Fibroblast of skin of right quadriceps (primary cell): ENCODE measurements at regions not wholly inside any gene's neighbourhood (a gene's known extent, or its start where the extent isn't known, plus 50 kb on each side); places are given as distances from the start of the nearest gene placed in this dataset.

ENCODE experiments used
- DNase-seq: peaks from one replicate; pipeline ENCODE4 v3.0.0-alpha.2; 2013

DNA sequence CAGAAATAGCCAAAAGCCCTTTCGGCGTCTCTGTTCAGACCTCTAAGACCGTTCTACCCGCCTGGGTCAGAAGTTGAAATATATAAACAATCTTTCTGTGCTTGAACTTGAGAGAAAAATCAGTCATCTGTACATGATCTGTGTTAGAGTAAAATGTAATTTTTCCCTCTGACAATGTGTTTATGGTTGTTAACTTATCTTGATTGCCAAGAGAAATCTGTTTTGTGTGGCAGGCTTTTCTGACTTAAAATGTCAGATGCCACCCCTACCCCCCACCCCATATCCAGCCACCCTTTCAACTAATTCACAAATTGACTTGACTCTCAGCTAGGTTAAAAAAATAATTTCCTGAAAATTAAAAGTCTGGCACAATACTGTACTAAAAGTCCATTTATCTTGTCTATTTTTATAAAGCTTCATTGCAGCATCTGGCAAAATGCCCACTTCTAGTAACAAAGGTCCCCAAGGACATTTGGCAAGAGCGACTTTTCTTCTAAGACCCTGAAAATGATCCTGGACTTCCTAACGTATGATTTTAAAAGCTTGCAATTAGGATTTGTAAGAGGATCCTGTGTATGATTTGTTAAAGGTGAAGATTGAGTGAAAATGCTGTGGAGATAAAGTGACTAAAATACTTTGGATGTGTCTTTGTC is 304.2 kb downstream of the EPHA4 start:
- DNase-seq, result no peak

DNA sequence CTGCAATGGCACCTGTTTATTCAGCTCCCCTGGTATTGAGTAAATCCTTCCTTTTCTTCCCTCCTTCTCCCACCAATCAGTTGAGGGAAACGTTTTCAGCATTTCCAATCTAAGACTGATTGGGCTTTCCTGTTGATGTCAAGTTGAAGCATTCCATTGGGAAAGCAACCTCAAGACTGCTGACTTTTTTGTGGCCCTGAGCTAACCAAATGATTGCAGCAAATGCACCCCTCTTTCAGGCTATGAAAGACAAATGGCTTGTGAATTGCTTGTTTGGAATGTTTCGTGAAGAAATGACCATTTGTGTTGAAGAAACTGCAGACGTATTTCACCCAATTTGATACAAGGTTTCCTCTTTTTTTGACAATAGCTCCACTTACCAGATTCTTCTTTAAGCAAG is 303.5 kb downstream of the EPHA4 start:
- DNase-seq, result no peak

DNA sequence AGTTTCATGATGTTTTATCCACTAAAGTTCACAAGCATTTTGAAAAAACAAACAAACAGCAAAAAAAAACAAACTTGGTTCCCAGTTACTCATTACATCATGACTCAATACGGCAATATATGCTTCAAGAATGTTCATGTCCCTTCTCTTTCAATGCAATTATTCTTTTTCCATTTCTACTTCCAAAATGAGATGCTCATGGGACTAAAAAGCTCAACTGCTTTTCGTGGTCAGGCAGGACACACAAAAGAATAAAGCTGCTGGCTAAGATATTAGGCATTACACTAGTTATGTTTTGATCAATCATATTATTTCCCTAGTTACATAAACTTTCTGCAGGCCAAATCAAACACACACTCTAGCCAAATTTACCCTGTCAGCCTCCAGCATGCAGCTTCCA is 301.3 kb downstream of the EPHA4 start:
- DNase-seq, result no peak

DNA sequence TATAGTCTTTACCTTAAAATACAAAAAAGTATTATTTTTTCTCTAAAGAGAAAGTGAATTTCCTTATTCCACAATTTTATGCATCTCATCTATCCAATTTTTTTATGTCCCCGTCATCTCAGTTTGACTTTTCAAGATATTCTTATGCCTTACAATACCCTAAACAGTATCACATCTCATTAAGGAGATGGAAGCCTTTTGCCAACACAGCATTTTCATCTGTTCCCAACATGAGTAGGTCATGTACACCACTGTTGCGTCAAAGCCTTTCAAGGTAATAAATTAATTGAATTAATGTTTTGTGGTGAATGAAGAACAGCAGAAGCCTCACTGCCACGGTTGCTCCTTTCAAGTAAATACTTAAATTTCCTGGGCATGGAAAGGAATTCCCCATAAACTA is 299.4 kb downstream of the EPHA4 start:
- no peak for DNase-seq

DNA sequence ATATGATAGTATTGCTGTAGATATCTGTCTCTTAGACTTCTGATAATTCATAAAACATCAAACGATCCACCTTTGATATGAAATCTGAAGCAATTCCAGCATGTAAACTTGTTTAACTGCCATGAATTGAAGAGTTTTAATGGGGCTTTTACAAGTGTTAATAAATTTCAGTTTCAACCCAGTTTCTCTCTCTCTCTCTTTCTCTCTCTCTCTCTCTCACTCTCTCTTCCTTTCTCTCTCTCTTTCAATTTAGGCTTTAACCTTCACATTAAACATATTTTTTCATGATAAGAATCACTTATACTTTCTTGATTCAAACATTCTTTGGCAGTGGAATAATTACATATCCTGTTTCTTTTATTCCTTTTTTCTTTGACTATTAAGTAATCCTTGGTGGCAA is 296.1 kb downstream of the EPHA4 start:
- no peak for DNase-seq

DNA sequence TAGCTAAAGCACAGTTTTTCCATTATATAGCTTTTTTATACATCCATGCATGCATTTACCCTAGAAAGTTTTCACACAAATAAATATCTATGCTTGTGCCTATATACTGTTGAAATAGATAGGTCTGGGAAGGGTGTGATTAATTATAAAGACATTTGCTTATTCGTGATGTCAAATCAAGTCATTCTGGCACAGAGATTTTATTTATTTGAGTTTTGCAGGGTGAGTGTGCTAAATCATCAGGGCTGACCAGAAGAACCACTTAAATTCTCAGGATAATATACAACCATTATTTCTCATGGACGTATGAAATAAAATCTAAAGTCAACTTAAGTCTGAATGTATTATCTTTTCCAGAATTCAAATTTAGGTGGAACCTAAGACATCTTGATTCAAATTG is 295.5 kb downstream of the EPHA4 start:
- no peak for DNase-seq

DNA sequence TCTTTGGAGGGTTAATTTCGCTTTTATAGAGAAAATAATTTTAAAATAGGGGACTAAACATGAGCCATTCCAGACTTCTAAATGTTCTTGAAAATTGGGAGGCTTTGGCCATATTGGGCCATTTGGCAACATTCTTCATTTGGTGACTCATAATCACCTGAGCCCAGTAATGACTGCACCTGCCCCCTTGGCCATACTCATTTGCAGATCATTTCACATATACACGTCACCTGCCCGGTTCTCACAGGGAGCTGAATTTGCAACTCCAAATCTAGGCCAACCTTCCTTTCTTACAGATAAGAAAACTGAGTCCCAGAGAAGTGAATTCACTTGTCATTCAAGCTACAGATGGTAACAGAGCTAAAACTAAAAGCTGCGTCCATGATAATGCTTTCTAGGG is 289.7 kb downstream of the EPHA4 start:
- no peak for DNase-seq

DNA sequence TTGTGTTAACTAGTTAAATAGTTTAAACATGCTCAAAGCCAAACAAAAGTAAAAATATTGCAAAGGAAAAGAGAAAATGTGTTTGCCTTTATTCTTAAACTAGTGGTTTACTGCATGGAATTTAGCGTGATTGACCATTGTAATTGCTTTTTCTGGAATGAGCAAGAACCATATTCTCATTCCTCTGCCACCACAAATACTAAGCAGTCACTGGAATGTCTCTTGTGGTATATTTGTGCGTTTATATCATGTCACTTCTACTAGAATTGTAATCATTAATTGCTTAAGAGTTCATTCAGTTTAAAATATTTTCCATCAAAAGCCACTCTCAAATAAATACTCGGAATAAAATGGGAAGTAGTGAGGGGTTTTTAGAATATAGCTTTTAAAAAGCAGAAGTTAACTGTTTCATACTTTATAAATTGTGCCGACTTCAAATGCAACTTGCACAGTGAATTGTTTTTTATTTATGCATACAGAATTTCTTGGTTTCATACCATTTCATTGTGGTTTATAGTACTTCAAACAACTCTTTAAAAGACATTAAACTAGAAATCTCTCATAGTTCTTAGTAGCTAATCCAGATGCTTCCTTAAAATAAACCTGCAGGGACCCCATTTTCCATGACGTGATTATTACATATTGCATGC is 288.1 kb downstream of the EPHA4 start:
- DNase-seq, result peak; percentile 88

DNA sequence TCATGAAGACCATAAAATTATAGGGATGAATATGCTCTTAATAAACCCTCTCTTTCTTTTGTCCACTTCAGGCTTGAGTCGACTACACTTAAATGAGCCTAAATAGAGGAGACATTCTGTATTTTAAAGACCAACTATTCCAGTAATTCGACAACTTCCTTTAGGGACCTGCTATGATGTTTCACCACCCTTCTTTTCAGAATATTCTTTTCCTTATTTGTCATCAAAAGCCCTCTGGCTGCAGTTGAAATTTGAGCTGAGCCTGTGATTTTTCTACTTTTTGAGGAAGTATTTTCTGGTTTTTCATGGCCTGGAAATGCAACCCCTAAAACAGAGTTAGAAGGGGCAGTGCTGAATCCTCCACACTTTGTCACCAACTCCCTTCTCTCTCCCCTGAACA is 287.0 kb downstream of the EPHA4 start:
- peak; percentile 30 for DNase-seq

DNA sequence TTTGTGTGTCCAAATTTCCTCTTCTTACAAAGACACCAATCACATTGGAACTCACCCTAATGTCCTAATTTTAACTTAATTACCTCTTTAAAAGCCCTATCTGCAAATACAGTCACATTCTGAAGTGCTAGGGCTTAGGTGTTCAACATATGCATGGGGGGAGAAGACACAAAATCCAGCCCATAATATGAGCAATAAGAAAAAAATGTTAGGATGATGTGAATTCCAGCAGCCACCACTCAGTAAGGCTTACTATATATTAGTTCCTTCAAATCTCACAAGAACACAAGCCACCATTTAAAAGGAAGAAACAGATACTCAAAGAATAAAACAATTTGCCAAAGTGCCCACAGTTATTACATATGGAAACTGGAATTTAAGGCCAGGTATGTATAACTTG is 285.7 kb downstream of the EPHA4 start:
- DNase-seq, result peak; percentile 40

DNA sequence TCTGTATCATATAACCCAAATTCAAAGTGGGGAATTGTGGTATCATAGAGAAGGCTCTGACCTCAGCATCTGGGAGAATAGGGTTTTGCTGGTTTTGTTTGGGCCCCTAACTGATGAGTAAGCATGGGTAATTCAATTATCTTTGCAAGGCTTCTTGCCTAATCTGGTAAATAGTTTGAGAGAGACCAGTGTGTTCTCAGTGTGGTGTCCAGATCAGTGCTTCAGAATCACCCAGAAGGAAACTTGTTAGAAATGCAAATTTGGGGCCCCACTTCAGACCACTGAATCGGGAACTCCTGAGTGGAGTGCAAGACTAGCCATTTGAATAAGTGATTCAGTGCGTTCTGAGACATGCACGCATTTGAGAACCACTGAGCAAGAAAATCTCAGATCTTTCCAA is 282.7 kb downstream of the EPHA4 start:
- DNase-seq, result peak; percentile 59

DNA sequence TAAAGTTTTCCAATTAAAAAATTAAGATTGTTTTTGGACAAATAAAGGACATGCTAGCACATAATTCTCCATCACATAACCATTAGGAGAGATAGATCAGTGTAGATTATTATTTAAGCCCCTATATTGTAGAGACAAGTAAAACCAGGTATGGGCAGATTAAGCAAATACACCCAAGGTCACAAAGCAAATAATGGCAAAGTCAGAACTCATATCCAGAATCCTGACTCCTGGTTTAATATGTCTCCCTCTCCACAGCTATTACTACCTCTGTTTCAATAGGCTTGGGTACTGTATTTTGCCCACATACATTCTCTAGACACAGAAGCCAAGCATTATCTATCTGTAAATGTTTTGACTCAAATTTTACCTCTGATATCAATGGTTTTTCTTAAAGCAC is 282.3 kb downstream of the EPHA4 start:
- no peak for DNase-seq

DNA sequence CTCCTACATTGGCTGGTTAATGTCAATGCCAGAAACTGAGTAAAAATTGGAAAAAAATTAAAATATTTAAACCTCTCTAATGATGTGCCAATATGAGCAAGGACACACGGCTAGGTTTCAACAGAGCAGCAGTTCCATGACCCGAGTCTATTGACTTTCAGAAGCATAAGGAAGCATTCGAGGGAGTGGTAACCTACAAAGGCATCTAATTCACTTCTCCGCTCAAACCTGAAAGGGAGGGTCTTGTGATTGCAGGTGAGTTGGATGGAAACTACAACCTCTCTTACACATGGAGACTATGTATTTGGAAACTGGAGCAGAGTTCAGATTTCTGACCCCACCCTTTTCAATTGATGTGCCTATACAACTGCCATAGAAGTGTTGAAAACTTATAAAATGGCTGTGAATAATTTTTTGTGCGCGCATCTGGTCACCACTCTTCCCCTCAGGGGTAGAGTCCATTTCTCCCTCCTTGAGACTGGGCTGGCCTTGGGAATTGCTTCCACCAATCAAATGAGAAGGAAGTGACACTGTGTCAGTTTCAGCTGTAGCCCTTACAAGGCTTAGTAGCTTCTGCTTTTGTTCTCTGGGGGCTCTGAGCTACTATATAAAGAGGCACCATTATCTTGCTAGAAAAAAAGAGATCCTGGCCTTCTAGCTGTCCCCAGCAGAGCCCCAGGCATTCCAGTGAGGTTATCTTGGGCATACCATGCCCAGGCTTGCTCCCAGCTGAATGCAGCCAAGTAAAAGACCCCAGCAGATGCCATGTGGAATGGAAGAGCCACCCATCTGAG is 278.0 kb downstream of the EPHA4 start:
- no peak for DNase-seq

DNA sequence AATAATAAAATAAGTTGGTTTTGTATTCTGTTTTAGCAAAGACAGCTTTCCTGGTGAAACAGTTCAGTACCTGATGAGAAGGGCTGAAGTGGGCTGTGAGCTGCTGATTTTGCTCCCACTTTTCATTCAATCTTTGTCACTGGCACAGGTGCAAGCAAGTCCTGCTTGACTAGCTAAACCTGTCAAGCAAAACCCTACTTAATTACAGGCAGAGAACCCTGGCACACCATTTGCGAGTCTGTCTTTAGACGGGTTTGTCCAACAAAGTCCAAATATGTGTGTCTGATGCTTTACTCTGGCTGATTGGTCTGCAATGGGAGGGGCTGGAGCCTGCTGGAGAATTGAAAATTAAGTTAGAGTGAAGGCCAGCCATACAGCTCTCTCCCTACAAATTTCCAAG is 267.2 kb downstream of the EPHA4 start:
- no peak for DNase-seq

DNA sequence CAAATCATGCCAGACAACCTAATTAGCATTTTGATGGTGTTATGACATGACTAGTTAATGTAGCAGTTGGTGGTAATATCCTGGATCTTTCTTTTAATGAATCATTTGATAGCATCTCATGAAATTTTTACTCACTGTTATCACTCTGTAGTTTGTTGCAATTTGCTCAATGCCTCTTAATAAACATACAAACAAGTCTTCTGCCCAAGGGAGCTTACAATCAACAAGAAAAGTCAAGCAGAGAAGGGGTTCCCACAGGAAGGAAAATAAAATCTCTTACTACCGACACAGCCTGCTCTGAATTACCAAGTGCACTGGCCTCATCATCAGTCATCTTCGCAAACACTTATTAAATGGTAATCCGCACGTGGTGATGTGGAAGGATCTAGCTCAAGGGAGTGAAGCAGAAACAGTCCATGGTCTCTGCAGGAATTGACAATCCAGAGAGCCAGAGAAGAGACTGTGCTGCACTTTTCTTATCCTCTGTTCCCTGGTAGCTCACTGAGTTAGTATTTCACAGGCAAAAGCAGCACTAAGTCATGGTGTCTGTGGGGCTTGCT is 263.5 kb downstream of the EPHA4 start:
- peak; percentile 2 for DNase-seq

DNA sequence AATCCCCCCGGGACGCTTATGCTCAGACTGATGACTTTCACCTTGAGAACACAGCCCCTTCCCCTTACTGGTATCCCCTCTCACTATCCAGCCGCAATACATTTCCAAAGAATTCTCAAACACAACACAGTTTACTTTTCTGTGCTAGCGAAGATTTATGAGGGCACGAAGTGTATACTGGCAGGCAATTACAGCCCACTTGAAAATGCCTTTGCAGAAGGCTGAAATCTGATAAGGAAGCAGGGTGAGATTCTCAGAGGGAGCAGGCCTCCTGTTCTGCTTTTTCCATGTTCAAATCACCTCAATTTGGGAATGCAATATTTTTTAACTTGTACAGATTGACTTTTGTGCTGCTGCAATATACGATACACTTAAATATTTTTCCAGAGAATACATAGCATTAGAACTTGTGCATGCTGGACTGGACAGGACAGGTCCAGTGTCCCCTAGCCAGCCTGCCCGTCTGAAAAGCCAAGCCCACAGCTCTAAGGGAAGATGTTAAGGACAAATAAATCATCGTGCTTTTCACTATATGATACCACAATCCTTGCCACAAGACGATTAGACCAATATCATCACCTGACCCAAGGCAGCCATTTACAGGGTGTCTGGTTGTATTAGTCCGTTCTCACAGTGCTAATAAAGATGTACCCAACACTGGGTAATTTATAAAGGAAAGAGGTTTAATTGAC is 262.1 kb downstream of the EPHA4 start:
- DNase-seq, result no peak

DNA sequence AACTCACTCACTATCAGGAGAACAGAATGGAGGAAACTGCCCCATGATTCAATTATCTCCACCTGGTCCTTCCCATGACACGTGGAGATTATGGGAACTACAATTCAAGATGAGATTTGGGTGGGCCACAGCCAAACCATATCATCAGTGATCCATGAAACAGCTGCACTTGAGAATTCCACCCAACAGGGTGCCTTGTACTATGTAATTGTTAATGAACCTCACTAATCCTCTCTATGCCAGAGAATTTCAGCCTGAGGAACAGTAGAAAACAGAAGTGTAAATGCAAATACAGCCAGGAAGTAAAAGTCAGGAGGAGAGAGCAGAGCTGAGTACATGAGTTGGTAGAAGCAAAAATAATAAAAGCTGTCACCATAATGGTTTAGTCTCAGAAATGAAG is 261.4 kb downstream of the EPHA4 start:
- DNase-seq, result no peak

DNA sequence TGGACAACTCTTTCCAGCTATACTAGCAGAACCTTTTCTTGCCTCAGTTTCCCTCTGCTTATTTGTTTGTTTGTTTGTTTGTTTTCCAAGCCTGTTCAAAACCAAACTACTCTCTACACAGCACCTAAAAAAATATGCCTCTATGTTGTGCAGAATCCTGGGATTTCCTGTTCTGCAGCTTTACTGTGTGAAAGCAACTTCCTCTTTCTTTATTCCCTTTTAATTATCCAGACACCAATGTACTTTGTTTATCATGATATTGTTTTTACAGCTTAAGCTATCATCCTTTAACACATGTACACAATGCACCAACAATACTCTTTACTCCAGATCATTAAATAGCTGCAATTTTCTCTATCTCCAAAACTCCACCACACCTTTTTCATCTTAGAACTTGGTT is 259.5 kb downstream of the EPHA4 start:
- no peak for DNase-seq

DNA sequence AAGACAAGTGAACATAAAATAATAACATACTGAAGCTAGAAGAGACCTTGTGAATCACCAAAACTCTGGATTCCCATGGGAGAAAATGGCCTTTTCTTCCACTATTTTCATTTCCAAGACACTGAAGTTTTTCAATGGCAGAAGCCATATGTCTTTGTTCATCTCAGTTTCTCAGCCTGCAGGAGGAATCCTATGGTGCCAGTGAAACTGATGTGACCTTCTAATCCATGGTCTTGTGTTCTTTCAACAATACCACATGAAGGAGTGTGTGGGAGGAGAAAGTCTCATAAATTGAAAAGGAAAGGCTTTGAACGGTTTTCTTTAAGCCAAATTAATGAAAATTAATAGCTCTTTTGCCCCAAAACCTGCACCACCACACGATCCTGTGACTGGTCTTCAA is 257.3 kb downstream of the EPHA4 start:
- DNase-seq, result no peak

DNA sequence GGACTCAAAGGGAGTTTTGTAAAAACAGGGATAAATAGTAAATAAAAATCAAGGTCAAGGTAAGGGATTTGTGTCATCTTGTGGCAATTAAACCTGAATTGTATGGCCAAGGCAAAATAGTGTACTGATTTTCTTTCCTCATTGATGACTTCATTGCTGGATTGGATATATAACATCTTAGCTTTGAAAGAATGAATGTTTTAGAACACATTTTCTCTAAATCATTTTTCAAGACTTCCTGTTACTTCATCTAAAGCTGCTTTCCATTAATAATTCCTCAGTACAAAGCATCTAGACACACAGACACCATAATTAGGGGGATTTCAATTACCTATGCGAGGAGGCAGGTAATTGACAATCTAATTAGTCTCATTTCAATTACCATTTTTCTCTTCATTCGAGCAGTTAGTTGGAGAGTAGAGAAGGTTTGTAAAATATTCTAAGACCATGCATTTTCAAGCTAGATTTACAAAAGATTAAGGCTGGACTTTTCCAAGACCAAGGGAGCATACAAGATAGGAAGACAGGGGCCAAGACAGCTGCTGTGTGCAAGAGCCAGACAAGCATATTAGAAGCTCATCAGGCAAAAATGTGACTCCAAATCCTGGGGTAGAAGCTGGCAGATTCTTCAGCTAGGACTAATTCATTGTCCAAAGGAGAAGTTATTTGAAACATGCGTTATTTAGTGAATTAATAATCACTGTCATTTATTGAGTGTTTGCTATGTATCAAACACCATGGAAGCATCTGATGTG is 253.6 kb downstream of the EPHA4 start:
- peak; percentile 14 for DNase-seq

DNA sequence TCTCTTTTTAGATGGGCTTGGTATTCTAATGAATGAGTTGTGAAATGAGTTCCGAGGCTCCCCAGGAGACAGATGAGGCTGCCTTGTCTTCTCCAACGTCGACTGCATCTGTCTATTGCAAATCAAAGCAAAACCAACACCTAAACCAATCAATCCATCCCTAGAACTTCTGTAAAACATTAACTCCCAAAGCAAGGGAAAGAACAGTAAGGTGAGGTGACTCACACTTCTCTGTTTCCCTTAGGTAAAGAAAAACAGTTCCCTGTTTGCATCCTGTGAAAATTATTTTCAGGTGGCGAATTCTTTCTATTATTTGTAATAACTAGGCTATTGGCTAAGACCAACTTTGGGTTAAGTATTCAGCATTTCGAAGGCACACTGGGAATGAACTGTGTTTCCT is 249.4 kb downstream of the EPHA4 start:
- no peak for DNase-seq

DNA sequence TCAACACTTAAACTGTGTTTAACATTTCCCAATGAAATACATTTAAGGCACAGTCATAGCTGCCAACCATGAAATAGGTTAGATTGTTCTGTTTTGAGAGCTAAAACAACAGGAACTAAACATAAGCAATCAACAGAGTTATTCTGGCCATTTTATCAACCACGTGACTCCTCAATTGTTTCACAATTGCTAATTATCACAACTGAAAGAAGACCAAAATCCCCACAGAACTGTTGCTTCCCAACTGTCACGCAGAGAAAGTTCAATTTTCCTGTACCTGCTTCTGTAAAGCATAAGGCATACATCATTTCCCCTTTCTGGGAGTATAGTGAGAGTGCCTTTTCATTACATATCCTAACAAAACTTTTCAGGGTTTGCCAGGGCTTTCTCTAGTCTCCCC is 248.6 kb downstream of the EPHA4 start:
- DNase-seq, result no peak

DNA sequence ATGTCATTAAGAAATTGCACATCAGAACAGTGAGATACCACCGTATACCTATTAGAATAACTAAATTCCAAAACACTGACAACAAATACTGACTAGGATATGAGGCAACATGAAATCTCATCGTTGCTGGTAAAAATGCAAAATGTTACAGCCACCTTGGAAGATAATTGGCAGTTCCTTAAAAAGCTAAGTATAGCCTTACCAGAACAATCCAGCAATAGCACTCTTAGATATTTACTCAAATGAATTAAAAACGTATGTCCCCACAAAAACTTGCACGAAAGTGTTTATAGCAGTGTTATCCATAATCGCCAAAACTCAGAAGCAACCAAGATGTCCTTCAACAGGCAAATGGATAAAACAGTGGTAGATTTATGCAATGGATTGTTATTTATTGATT is 241.7 kb downstream of the EPHA4 start:
- DNase-seq, result peak; percentile 40
